ENCODE measurements at regions not wholly inside any gene's neighbourhood (a gene's known extent, or its start where the extent isn't known, plus 50 kb on each side); places are given as distances from the start of the nearest gene placed in this dataset.

DNA sequence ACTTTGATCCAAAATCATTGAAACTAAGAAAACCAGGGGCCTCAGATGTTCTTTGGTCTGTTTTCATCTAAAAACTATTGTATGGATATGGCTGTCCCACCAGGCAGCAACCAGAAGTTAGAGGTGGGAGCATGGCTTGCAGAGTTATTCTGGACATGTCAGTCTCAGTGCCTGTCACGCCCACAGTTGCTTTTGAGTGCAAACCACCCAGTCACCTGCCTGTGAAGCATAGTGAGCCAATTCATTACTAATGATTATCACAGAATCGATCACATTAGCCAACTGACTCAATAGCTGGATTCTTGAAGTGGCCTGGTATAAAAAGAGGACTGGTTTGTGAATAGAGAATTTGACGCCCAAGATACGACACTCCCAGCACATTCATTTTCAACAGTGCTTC is 104.2 kb upstream of the SORBS2 start:
- DNase-seq (no peak), ATAC-seq (no peak)
- TF ChIP-seq CTCF (IDR thresholded peaks at IDR 0.05) (no peak), POLR2A (IDR thresholded peaks at IDR 0.05) (no peak)
- Histone ChIP-seq H3K36me3 (replicated peaks in 1 of 2; ENCODE audit: insufficient read depth in 1 of 2, low read depth in 2 of 2) (no peaks in the 10 kb centered on the region), H3K4me3 (no peak overlapping the region), H3K27ac (no peak overlapping the region), H3K27me3 (no peaks in the 10 kb centered on the region), H3K4me1 (no peaks in the 10 kb centered on the region), H3K9me3 (no peaks in the 10 kb centered on the region)
- intact Hi-C loops (cut with DNase I) = no loop called here
- WGBS, 2 donors = 60 to 77% methylated on average over 4 of the region's 4 CpGs

- Histone ChIP-seq H3K36me3 (replicated peaks in 1 of 2; ENCODE audit: insufficient read depth in 1 of 2, low read depth in 2 of 2) (no peaks in the 10 kb centered on the region), H3K4me3 (no peak overlapping the region), H3K27me3 (no peaks in the 10 kb centered on the region), H3K4me1 (peaks cover 3% of the 10 kb centered on the region), H3K27ac (no peak overlapping the region), H3K9me3 (no peaks in the 10 kb centered on the region)
- TF ChIP-seq POLR2A (IDR thresholded peaks at IDR 0.05) = no peak
- TF ChIP-seq CTCF (IDR thresholded peaks at IDR 0.05) = no peak
- WGBS, 2 donors = 70 to 87% methylated on average over 4 of the region's 4 CpGs
- DNase-seq = no peak
- ATAC-seq = no peak
- intact Hi-C loops (cut with DNase I) = no loop called here
Observed at GRCh38 chr4:185916683-185917082, 104.7 kb upstream of the SORBS2 start.

DNA sequence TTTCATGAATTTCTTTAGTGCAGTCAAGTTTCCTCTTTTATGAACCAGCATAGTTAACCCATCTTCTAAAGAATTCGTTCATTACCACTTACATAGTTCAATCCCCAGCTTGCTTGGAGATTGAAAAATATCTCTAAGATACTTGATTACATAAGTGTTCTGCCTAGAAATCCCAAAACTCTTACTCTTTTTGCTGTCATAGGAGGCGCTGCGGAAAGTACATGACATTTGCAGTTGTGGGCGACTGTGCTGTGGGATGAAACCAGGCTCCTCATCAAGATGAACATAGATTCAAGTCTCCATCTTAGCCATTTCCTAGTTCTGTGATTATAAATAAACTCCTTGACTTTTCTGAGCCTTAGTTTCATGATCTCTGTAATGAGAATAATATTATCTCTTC is 107.1 kb upstream of the SORBS2 start:
- ATAC-seq = no peak

DNA sequence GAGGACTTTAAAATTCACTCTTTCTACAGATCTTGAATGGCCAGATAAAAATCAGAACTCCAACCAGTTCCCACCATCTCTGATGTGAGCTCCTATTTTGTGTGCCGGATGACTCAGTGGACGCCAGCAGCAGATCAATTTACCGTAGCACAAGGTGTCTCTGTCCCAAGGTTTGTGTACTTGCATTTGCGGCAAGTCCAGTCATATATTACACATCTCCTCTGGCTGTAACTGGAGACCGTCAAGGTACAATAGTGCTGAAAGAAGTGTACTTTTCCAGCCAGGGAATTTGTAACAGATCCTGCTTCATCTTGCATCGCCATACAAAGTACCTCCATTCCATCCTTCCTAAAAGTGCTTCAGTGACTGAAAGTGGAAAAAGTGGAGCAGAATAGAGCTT is 108.2 kb upstream of the SORBS2 start:
- Histone ChIP-seq H3K36me3 (replicated peaks in 1 of 2; ENCODE audit: insufficient read depth in 1 of 2, low read depth in 2 of 2) (no peaks in the 10 kb centered on the region), H3K9me3 (no peaks in the 10 kb centered on the region), H3K4me1 (peaks cover 6% of the 10 kb centered on the region), H3K4me3 (no peak overlapping the region), H3K27ac (no peak overlapping the region), H3K27me3 (no peaks in the 10 kb centered on the region)
- TF ChIP-seq POLR2A (IDR thresholded peaks at IDR 0.05) = no peak
- DNase-seq (no peak), ATAC-seq (no peak)
- intact Hi-C loops (cut with DNase I) = no loop called here
- WGBS, 2 donors = 89 to 92% methylated on average over 6 of the region's 6 CpGs

More for the DNA sequence above, 107.1 kb upstream of the SORBS2 start:
- Histone ChIP-seq H3K4me1 (peaks cover 6% of the 10 kb centered on the region), H3K27ac (no peak overlapping the region), H3K27me3 (no peaks in the 10 kb centered on the region), H3K4me3 (no peak overlapping the region), H3K9me3 (no peaks in the 10 kb centered on the region), H3K36me3 (replicated peaks in 1 of 2; ENCODE audit: insufficient read depth in 1 of 2, low read depth in 2 of 2) (no peaks in the 10 kb centered on the region)
- WGBS, 2 donors = 92 to 95% methylated on average over 4 of the region's 4 CpGs
- no peak for DNase-seq
- intact Hi-C loops (cut with DNase I) = no loop called here
- TF ChIP-seq CTCF (IDR thresholded peaks at IDR 0.05) (no peak), POLR2A (IDR thresholded peaks at IDR 0.05) (no peak)

GRCh38 chr4:185920691-185921260 is 108.8 kb upstream of the SORBS2 start:
- WGBS, 2 donors = 79 to 80% methylated on average over 10 of the region's 10 CpGs

More at GRCh38 chr4:185920691-185921260, 108.8 kb upstream of the SORBS2 start:
- Histone ChIP-seq H3K4me1 (peaks cover 6% of the 10 kb centered on the region), H3K36me3 (replicated peaks in 1 of 2; ENCODE audit: insufficient read depth in 1 of 2, low read depth in 2 of 2) (no peaks in the 10 kb centered on the region), H3K4me3 (no peak overlapping the region), H3K9me3 (no peaks in the 10 kb centered on the region), H3K27ac (no peak overlapping the region), H3K27me3 (no peaks in the 10 kb centered on the region)
- no peak for ATAC-seq
- TF ChIP-seq CTCF (IDR thresholded peaks at IDR 0.05) (no peak), POLR2A (IDR thresholded peaks at IDR 0.05) (no peak)
- DNase-seq = no peak
- intact Hi-C loops (cut with DNase I) = no loop called here

Measured in body of pancreas (tissue), 4 donors.